BE2C (cell line): ENCODE measurements at regions not wholly inside any gene's neighbourhood (a gene's known extent, or its start where the extent isn't known, plus 50 kb on each side); places are given as distances from the start of the nearest gene placed in this dataset.

Experiments used
- DNase-seq: peaks from one replicate; pipeline ENCODE4 v3.0.0-alpha.2; 2020
- H3K27me3 ChIP-seq: fragments of 250-450 bp; sonication (Bioruptor Pico); 2 replicates; pipeline ENCODE4 v1.5.1; 2020; ENCODE audit warnings: mild to moderate bottlenecking
- H3K36me3 ChIP-seq: fragments of 250-450 bp; sonication (Bioruptor Pico); 2 replicates; pipeline ENCODE4 v1.5.1; 2020; ENCODE audit warnings: mild to moderate bottlenecking
- H3K4me1 ChIP-seq: fragments of 250-450 bp; sonication (Bioruptor Pico); 2 replicates; pipeline ENCODE4 v1.5.1; 2020
- H3K4me3 ChIP-seq: 2 replicates; pipeline ENCODE4 v1.5.1; 2011; ENCODE audit warnings: low read depth, low read length
- H3K9me3 ChIP-seq: fragments of 250-450 bp; sonication (Bioruptor Pico); 2 replicates; pipeline ENCODE4 v1.5.1; 2020
- CTCF ChIP-seq: IDR thresholded peaks from 2 replicates; pipeline ENCODE4 v1.5.1; 2012; ENCODE audit warnings: mild to moderate bottlenecking, low read depth, low read length

DNA sequence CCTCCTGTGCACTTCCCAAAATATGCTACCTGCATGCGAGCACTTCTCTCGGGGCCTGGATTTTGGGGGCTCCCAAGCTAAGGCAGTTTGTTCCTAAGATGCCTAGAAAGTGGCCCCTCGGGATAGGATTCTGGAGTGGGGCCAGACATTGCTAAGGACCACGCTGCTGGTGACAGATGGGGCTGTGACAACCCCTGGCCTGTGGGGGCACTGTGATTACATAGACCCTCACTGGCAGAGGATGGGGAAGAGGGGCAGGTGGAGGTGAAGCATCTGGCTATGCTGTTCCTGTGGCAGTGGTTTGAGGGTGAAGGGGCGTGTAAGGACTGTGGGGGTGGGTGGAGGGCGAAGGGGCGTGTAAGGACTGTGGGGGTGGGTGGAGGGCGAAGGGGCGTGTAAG, 128.4 kb downstream of the ENGASE start:
- H3K27me3 ChIP-seq: peaks cover 82% of the 10 kb centered on the region
- DNase-seq: no peak
- H3K9me3 ChIP-seq: no peaks in the 10 kb centered on the region
- H3K4me1 ChIP-seq: no peaks in the 10 kb centered on the region
- peak; percentile 27 for TF ChIP-seq CTCF
- no peak overlapping the region for H3K4me3 ChIP-seq
- H3K36me3 ChIP-seq: no peaks in the 10 kb centered on the region

DNA sequence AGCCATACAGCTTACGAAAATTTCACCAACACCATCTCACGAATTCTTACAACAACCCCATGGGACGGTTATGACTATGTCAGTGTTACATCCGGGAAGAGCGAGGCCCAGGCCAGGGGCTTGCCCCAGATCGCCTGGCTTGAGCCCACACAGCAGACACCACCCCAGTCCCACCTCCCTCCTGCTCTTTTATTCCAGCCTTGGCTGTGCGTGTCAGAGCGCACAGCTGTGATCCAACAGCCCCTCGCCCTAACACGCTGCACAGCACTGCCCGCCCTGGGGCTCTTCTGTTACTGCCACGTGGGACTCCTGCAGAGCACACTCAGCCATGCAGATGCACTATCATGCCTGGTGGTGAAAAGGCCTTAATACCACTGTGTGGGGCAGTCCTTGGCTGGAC, 127.9 kb downstream of the ENGASE start:
- no peak overlapping the region for H3K4me3 ChIP-seq
- peak; percentile 32 for DNase-seq
- no peak for TF ChIP-seq CTCF
- H3K4me1 ChIP-seq: no peaks in the 10 kb centered on the region
- H3K9me3 ChIP-seq: no peaks in the 10 kb centered on the region
- H3K36me3 ChIP-seq: no peaks in the 10 kb centered on the region
- peaks cover 77% of the 10 kb centered on the region for H3K27me3 ChIP-seq

- Histone ChIP-seq H3K9me3 (no peaks in the 10 kb centered on the region), H3K4me3 (no peak overlapping the region), H3K36me3 (no peaks in the 10 kb centered on the region), H3K4me1 (no peaks in the 10 kb centered on the region), H3K27me3 (peaks cover 73% of the 10 kb centered on the region)
- DNase-seq: no peak
- TF ChIP-seq CTCF: no peak
Measured at GRCh38 chr17:79201536-79202227, 127.1 kb downstream of the ENGASE start.

GRCh38 chr17:79201119-79201518, 126.5 kb downstream of the ENGASE start:
- Histone ChIP-seq H3K9me3 (no peaks in the 10 kb centered on the region), H3K36me3 (no peaks in the 10 kb centered on the region), H3K27me3 (peaks cover 73% of the 10 kb centered on the region), H3K4me3 (no peak overlapping the region), H3K4me1 (no peaks in the 10 kb centered on the region)
- DNase-seq: no peak
- TF ChIP-seq CTCF: no peak

DNA sequence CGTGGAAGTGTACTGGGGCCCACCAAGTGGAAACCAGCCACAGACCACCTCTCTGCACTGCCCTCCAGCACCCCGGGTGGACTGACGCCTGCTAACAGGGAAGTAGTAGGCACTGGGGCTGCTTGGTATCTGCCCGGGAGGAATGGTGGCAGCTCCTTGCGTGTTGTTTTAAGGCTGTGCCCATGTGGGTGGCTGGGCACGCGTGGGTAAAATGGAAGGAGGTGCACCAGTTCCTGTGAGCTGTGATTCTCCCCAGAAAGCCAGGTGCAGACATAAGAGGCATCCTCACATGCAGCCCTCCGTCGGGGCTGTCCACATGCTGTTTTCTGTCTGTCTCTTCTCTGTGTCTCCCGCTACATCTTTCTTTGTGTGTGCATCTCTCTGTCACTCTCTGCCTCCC, 122.3 kb downstream of the ENGASE start:
- no peak for TF ChIP-seq CTCF
- Histone ChIP-seq H3K4me1 (no peaks in the 10 kb centered on the region), H3K27me3 (peaks cover 57% of the 10 kb centered on the region), H3K4me3 (no peak overlapping the region), H3K36me3 (no peaks in the 10 kb centered on the region), H3K9me3 (no peaks in the 10 kb centered on the region)
- no peak for DNase-seq

- no peaks in the 10 kb centered on the region for H3K4me1 ChIP-seq
- TF ChIP-seq CTCF: no peak
- no peak overlapping the region for H3K4me3 ChIP-seq
- DNase-seq: no peak
- no peaks in the 10 kb centered on the region for H3K9me3 ChIP-seq
- H3K27me3 ChIP-seq: peaks cover 69% of the 10 kb centered on the region
- H3K36me3 ChIP-seq: no peaks in the 10 kb centered on the region
Measured at GRCh38 chr17:79192503-79193351, 118.1 kb downstream of the ENGASE start.
